Upper lobe of right lung (tissue), 1 donor: ENCODE measurements at regions not wholly inside any gene's neighbourhood (a gene's known extent, or its start where the extent isn't known, plus 50 kb on each side); places are given as distances from the start of the nearest gene placed in this dataset.
A peak's percentile ranks its signal among the peaks of the same experiment; 100 is the strongest.

Experiments used
- ATAC-seq: fragments of 200-7000 bp; cut with Tn5 transposase; one replicate; pipeline ENCODE4 v1.9.1; 2020; ENCODE audit warnings: mild to moderate bottlenecking, moderate library complexity
- DNase-seq: peaks from one replicate; pipeline ENCODE4 v3.0.0-alpha.2; 2020
- H3K27ac ChIP-seq: fragments of 200-600 bp; one replicate; pipeline ENCODE4 v1.8.0; 2022
- H3K27me3 ChIP-seq: fragments of 200-600 bp; one replicate; pipeline ENCODE4 v1.8.0; 2022; ENCODE audit warnings: mild to moderate bottlenecking
- H3K36me3 ChIP-seq: fragments of 200-600 bp; one replicate; pipeline ENCODE4 v1.8.0; 2022
- H3K4me1 ChIP-seq: fragments of 200-600 bp; one replicate; pipeline ENCODE4 v1.8.0; 2022
- H3K4me3 ChIP-seq: fragments of 200-600 bp; one replicate; pipeline ENCODE4 v1.8.0; 2022; ENCODE audit warnings: mild to moderate bottlenecking
- H3K9me3 ChIP-seq: fragments of 200-600 bp; one replicate; pipeline ENCODE4 v1.8.0; 2022
- CTCF ChIP-seq: fragments of 200-600 bp; IDR thresholded peaks from one replicate; pipeline ENCODE4 v1.8.0; 2022; ENCODE audit warnings: antibody characterized with exemption
- intact Hi-C: fragments of 100-400 bp; cut with DNase I; formaldehyde crosslinking; loops from one replicate; pipeline ENCODE4 v1.11.0; 2022
- donor health status: DM: no; HTN: yes; CAD: no; lungs with severe emphysema.

DNA sequence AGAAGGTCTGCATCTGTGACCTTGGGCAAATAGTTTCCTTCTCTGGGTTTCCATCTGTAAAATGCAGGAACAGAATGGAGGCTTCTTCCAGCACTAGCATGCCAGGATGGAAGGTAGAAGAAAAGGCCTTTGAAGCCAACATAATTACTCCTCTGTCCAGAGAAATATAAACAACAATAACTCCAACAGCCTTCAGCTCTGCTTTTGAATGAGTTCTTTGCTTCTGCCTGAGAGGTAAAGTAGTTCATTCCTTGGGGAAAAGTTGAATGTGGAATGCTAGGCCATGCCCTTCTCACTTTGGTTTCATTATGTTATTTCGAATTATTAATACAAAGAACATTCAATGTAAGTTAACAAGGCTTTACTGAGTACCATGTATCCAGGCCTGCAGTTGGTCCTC lies 61.2 kb upstream of the BLID start:
- Histone ChIP-seq H3K4me3 (no peak overlapping the region), H3K27me3 (no peaks in the 10 kb centered on the region), H3K9me3 (no peaks in the 10 kb centered on the region), H3K27ac (no peak overlapping the region), H3K4me1 (no peaks in the 10 kb centered on the region), H3K36me3 (no peaks in the 10 kb centered on the region)
- intact Hi-C loops, result no loop called here
- no peak for TF ChIP-seq CTCF
- no peak for ATAC-seq
- DNase-seq, result no peak

DNA sequence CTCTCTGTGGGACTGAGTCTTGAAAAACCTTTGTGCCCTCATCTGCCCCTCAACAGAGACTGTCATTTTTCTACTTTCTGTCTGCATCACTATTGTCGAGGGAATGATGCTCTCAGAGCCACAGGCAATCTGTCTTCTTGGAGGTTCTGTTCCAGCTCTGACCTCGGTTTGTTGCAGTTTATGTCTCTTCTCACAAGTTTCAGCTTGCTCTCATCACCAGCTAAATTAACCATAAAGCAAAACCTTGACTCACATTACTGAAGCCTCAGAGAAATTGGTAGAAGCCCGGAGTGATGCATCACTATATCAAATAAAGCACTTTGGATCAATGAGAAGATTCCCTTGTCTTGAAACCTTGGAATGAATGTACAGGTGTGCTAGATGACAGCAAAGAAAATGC lies 60.6 kb upstream of the BLID start:
- DNase-seq (no peak), ATAC-seq (no peak)
- Histone ChIP-seq H3K4me1 (no peaks in the 10 kb centered on the region), H3K4me3 (no peak overlapping the region), H3K27ac (no peak overlapping the region), H3K36me3 (no peaks in the 10 kb centered on the region), H3K27me3 (no peaks in the 10 kb centered on the region), H3K9me3 (no peaks in the 10 kb centered on the region)
- TF ChIP-seq CTCF, result no peak
- intact Hi-C loops, result no loop called here

DNA sequence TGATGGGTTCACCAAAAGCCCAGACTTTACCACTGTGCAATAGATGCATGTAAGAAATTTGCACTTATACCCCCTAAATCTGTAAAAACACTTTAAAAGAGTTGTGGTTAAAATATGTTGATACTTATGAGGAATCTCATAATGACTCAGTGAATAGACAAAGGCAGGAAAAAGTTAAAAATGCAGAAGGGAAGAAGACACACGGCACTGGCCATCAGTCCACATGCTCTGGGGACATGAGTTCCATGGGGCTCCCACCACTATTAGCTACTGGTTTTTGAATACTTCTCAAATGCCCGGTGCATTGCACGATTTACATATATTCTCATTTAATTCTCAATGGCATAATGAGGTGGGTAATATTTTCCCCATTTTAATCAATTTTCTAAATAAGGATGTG lies 59.3 kb upstream of the BLID start:
- Histone ChIP-seq H3K27ac (no peak overlapping the region), H3K4me1 (no peaks in the 10 kb centered on the region), H3K36me3 (no peaks in the 10 kb centered on the region), H3K4me3 (no peak overlapping the region), H3K27me3 (no peaks in the 10 kb centered on the region), H3K9me3 (no peaks in the 10 kb centered on the region)
- DNase-seq (no peak), ATAC-seq (no peak)
- no peak for TF ChIP-seq CTCF
- intact Hi-C loops, result no loop called here

- ATAC-seq (peak; percentile 35), DNase-seq (no peak)
- Histone ChIP-seq H3K4me3 (no peak overlapping the region), H3K9me3 (no peaks in the 10 kb centered on the region), H3K27ac (peak overlapping the region; percentile 34), H3K4me1 (no peaks in the 10 kb centered on the region), H3K27me3 (no peaks in the 10 kb centered on the region), H3K36me3 (no peaks in the 10 kb centered on the region)
- intact Hi-C loops, result no loop called here
- no peak for TF ChIP-seq CTCF
Measured at GRCh38 chr11:122173587-122173986, 57.6 kb upstream of the BLID start.

- no peak for TF ChIP-seq CTCF
- DNase-seq (no peak), ATAC-seq (peak; percentile 47)
- Histone ChIP-seq H3K4me3 (no peak overlapping the region), H3K4me1 (no peaks in the 10 kb centered on the region), H3K9me3 (no peaks in the 10 kb centered on the region), H3K36me3 (no peaks in the 10 kb centered on the region), H3K27me3 (no peaks in the 10 kb centered on the region), H3K27ac (peak overlapping the region; percentile 34)
- intact Hi-C loops, result no loop called here
Measured at GRCh38 chr11:122173074-122173450, 57.0 kb upstream of the BLID start.

DNA sequence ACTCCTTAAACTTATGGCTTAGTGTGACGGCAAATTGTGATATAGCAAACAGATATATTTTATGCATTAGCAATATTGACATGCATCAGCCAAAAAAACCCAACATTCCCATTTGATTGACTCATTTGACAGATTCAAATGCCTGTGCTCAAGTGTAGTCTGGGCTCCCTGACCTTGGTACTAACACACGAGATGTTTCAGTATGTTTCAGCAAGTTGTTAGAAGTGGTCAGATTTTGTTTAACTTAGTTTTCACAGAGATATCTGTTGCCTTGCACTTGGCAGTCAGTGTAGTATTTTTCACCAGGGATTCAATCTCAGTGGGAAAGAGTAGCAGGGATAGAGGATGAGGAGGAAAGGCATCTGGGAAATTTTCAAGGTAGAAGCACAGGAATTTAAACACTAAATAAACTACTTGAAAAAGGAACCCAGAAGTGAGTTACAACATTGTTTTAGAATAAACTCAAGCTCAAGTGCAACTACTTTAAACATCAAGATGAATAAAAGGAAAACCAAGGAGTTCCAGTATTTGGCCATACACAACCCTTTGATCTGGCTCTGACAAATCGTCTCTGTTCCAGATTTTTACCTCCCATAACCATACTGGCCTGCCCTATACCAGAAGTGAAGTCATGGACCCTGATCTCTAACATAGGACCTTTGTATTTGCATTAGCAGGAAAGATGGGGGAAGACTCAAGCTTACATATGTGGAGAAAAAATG lies 56.5 kb upstream of the BLID start:
- Histone ChIP-seq H3K4me1 (no peaks in the 10 kb centered on the region), H3K9me3 (no peaks in the 10 kb centered on the region), H3K4me3 (no peak overlapping the region), H3K36me3 (no peaks in the 10 kb centered on the region), H3K27me3 (no peaks in the 10 kb centered on the region), H3K27ac (no peak overlapping the region)
- intact Hi-C loops, result no loop called here
- DNase-seq, result no peak
- TF ChIP-seq CTCF, result no peak
- ATAC-seq, result peak; percentile 67
